ENCODE measurements at regions not wholly inside any gene's neighbourhood (a gene's known extent, or its start where the extent isn't known, plus 50 kb on each side); places are given as distances from the start of the nearest gene placed in this dataset.

DNA sequence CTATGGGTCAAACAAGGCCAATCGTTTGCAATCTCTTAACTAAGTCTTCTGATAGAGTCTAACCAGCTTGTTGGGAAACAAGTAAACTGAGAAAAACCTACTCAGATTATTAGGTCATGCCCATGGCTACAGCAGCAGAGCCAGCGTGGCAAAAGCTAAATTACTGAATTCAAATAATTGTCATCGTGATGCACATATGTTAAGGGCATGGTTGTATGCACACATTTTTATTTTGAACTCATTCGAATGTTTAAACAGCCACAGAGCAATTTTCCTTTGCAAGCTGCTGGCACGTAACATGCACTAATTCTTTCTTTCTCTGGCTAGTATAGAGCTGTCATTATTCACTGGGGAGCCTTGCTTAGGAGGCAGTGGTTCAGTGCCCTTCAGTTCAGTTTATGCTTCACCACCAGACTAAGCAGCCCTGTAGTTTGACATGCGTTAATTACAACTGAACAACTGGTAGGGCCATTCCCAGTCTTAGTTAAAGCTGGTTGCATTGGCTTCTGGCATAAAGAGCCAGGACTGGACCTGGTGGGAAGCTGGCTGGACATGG is 396.4 kb downstream of the METTL15 start:
- FAIRE-seq: no peak

DNA sequence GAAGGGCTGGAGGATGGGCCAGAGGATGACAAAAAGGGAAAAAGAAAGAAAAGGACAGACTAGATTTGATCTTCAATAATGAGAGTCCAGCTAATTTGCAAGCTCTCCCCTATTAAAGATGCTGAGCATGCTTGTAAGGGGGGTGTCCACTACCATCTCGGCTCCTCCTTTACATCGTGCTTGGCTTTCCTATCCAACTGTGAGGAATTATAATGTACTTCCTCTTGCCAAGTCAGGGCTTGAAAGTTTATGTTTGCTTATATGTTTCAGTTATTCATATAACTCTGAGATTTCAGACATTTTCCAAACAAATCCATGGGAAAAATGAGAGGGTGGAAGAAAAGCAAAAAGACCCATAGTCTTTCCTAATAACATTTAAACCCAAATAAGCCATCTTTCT is 387.1 kb downstream of the METTL15 start:
- DNase-seq (ENCODE audit: low spot score): no peak
- no peak for FAIRE-seq

More for the DNA sequence above, 396.4 kb downstream of the METTL15 start:
- no peak for DNase-seq (ENCODE audit: low spot score)

DNA sequence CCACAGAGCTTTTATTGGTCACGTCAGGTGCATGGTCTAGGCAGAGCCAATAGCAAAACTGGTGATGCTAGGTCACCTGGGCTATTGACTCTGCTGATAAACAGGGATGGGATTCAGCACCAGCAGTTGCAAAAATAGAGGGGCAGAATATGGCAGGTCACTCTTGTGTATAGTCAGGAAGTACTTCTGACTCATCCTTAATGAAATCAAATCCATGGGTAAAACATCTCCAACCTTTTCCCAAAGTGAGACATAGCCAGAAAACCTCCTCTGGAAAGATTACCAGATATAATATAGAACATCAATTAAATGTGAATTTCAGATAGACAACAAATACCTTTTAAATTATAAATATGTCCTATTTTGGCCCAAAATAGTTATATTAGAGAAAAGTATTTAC is 383.2 kb downstream of the METTL15 start:
- FAIRE-seq: no peak

DNA sequence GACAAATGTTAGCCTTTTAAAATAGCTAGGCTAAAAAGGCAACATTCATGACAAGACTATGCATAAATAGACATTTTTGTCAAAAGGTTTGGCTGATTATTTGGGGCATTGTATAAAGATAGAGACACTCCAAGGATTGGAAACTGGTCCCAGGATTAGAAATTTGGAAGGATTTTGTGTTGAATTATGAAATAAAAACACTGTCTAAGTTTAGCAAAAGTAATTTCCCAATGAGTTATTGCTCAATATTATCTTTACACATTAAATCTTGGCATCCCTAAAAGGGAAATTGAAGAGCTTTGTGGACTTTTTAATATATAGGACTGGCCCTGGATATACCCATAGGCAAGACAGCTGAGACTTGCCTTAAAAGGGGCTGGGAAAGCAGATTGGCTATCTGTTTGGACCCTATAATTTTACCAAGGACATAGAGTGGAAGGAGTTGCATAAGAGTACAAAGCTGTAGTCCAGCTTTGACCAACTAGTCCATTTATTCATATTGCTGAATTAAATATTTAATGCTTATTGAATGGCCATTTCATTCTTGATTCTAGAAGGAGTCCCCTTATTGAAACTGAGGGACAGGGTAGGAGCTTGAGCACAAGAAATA is 382.7 kb downstream of the METTL15 start:
- FAIRE-seq: no peak
- no peak for DNase-seq (ENCODE audit: low spot score)

More for the DNA sequence above, 383.2 kb downstream of the METTL15 start:
- no peak for DNase-seq (ENCODE audit: low spot score)

DNA sequence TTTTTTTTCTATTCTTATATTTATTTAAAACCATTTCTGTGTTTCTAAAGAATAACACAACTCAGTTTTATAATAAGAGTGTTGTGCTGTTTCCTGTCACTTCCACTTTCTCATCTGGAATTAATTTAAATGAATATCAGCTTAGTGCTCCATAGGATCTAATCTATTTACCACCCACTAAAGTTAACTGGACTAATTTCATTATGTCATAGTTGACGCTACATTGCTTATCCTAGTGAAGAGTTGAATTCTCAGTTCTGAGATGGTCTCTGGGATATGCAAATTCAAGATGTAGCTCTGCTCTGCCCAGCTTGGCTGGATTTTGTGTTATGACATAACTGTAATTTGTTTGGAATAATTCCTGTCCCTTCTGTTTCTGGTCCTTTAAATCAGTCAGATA is 380.1 kb downstream of the METTL15 start:
- FAIRE-seq: no peak
- DNase-seq (ENCODE audit: low spot score): no peak

DNA sequence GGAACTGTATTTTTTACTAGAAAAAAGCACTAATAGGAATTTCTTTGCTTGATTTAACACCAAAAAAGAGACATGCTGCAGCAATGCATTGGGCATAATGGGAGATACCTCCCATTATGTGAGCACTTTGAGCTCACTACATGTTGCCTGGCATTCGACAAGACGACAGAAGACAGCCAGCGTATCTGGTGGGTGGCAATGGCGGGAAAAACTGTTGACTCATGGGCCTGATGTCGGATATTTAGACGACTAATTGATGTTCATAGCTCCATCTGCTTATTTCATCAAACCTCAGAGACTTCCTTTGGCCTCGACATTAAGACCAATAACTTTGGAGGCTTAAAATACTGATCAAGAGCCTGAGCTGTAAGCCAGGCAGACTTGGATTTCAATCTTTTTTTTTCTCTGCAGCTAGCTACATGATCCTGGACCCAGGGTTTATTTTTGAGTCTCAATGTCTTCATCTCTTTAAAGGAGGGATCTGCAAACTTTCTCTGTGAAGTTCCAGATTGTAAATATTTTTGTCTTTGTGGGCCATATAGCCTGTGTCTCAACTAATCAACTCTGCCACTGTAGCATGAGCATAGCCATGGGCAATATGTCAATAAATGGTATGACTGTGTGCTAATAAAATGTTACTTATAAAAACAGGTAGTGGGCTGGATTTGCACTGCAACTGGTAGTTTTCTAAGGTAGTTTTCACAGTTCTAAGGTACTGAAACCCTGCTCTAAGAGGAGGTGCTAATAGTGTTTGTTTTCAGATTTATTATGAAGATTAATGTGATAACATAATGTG is 375.1 kb downstream of the METTL15 start:
- no peak for FAIRE-seq
- no peak for DNase-seq (ENCODE audit: low spot score)

DNA sequence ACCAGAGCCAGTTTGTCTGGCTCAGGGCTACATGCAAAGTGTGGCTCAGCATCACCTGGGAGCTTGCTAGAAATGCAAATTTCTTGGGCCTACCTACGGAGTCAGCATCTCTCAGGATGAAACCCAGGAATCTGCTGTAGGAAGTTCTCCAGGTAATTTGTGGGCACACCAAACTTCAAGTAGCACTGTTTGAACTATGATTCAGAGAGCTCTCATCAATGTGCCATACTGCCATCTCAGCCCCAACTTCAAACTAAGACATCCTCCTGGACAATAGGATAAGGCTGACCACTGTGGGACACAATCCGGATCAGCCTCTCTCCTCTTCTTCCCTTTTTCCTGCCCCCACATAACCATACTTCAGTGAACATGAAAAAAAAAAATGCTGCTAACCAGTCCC is 374.5 kb downstream of the METTL15 start:
- FAIRE-seq (no peak), DNase-seq (ENCODE audit: low spot score) (no peak)

DNA sequence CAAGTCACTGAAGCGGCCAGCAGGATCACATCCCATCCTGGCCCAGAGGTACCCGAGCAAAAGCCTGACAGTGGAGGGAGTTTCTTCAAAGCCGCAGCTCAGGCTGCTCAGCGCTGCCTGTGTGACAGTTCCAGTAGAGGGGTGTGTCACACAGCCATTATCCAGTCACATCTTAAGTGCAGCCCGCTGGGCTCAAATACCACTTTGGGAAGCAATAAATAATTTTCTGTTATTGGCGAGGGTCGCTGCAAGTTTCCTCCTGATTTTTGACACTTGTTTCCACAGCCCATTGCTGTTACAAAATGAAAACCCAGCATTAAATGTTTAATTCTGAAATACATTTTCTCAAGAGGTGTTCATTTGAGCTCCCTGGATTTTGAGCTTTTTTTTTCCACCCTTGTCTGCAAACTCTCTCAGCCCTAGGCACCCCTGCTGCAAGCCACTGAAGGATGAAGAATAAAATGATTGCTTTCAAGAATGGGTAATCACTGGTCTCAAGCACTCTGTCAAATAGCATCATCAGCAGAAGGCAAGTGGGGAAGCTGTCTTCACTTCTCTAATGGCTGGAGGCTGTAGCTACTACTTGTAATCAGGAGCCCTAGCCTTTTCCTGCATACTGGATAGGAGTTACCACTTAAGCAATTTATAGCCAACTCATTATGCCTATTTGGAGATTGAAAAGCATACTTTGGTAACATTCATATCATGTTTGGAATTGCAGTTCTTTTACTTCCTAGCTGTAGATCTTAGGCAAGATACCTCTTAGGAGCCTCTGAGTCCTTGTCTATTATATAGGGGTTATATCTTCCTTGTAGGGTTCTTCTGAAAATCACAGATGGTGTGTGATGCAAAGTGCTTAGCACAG is 373.7 kb downstream of the METTL15 start:
- no peak for FAIRE-seq
- DNase-seq (ENCODE audit: low spot score): no peak

DNA sequence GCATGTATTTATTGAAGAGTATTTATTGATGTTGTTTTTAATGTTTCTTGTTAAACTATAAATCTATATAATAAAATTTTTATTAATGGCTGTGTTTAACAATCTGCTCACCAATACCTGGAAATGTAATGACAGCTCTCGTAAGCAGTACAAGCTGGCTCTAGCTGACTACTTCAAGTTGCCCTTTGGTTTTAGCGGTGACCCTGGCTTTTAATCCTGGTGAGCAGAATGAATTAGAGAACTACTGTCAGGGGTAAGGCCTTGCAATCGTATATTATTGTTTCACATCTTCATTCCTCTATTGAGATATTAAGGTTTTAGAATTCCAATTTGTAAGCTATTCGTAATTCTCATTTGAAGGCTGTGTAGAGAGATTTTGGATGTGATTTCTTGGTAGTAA is 372.2 kb downstream of the METTL15 start:
- DNase-seq (ENCODE audit: low spot score) (no peak), FAIRE-seq (no peak)

DNA sequence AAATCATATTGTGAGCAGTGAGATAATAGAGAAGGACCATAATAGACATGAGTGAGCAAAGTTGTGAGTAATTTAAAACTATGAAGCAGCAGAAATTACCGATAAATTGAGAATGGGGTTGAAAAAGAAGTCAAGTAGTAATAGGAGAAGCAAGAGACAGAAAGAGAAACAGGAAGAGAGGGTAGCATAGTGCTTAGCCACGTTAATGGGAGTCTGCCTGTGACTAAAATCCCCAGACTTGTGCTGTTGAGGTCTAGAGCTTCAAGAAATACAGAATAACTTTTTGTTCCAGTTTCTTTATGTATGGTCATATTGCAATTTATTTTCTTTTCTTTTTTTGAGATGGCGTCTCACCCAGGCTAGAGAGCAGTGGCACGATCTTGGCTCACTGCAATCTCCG is 368.7 kb downstream of the METTL15 start:
- no peak for FAIRE-seq
- DNase-seq (ENCODE audit: low spot score): no peak

DNA sequence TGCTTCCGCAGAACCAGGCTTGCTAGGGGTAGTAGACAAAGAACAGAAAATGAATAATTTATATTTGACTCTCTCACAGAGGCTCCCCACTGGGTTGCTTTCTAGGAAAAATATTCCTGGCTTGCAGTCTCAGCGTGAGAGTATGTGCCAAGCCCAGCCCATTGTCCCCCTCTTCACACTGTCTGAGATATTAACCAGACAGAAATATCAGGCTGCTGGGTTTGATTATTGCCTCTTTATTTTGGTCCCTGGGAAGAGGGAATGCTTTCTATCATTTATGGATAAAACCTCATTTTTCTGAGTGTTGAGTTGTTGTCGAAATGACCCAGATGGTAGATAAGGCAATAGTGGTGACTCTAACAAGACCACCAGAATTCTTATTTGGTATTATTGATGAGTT is 367.9 kb downstream of the METTL15 start:
- FAIRE-seq: no peak
- DNase-seq (ENCODE audit: low spot score): no peak

DNA sequence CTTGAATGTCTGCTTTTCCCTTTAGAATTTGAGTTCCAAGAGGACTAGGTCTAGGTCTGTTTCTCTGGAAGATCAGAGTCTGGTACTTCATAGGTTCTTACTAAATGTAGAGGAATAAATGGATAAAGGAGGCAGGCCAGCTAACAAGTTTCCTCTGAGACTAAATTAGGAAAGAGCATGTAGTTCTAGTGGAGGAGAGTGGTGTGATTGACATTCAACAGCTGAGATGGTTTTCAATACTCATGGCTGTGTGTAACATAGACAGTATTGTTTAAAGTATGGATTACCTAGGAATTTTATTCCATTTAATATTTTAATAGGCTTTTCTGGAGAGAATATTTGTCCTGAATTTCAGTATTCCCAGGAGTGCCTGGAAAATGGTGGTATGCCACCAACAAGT is 364.7 kb downstream of the METTL15 start:
- FAIRE-seq: no peak

DNA sequence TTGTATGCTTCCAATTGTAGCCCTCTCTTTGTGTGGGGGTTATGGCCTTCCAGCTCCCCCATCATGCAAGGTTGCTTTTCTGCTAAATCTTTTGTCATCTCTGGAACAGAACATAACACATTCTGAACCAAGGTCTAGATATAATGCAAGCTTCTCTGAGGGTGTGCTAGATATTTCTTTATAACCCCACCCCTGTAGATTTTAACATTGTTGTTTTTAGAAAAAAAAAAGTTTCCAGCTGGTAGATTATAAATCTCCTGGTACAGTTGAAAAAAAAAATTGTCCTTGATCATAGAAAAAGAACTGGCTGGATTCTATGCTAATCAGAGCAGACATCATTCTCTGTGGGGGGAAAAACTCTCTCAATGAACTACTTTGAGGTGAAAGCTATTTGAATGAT is 363.3 kb downstream of the METTL15 start:
- FAIRE-seq (no peak), DNase-seq (ENCODE audit: low spot score) (no peak)

More for the DNA sequence above, 364.7 kb downstream of the METTL15 start:
- no peak for DNase-seq (ENCODE audit: low spot score)

DNA sequence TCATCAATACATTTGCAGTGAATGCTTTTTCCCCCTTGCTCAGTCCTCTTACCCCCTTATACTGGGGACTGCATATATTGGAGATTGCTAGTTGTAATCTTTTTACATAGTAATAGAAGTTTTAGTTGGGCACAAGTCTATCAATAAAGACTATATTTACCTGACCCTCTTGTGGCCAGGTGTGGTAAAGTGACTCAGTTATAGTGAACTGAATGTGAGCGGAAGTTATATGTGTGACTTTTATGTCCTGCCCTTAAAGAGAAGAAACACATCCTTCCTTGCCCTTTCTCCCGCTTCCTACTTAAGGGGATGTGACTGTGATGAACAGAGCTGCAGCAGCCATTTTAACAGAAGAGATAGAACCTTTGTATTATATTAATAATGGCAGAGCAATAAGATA is 362.0 kb downstream of the METTL15 start:
- FAIRE-seq: no peak

DNA sequence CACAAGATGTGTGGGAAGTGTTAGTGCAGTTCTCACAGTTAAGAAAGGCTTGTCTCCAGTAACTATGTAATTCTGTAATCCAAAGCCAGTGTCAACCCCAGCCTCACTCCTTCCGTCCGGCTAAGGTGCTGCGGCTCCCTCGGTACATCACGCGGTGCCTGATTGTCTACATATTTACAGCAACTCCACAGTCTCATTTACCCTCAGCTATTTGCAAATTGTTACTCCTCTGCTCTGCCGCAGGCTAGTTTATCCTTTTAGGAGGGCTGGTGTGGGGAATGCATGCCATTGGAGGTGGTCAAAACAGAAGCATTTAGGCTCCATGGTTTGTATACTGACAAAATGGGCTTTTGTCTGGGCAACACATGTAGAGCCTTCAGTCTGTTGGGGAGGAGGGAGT is 358.3 kb downstream of the METTL15 start:
- FAIRE-seq (no peak), DNase-seq (ENCODE audit: low spot score) (no peak)

More for the DNA sequence above, 362.0 kb downstream of the METTL15 start:
- no peak for DNase-seq (ENCODE audit: low spot score)

DNA sequence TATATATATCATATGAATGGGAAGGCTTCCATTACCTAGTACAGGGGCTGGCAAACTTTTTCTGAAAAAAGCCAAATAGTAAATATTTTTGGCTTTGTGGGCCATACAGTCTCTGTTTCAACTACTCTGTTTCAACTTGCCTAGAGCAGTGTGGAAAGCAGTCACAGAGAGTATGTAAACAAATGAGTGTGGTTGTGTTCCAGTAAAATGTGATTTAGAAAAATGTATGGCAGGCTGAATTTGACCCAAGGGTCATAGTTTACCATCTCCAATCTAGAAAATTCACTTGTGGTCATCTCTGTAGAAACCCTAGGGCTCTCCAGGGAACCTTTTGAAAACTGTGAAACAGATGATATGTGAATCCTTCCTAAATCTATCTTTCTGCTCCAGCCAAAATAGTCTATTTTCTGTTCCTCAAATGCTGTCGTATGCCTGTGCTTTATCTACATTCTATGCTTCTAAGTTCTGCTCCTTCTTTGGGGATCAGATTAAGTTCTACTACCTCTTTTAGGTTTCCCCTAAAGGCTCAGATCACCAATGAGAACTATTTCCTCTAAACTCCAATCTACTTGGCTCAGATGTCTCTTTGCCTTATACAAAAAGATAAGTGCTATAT is 356.2 kb downstream of the METTL15 start:
- no peak for DNase-seq (ENCODE audit: low spot score)
- FAIRE-seq: no peak

DNA sequence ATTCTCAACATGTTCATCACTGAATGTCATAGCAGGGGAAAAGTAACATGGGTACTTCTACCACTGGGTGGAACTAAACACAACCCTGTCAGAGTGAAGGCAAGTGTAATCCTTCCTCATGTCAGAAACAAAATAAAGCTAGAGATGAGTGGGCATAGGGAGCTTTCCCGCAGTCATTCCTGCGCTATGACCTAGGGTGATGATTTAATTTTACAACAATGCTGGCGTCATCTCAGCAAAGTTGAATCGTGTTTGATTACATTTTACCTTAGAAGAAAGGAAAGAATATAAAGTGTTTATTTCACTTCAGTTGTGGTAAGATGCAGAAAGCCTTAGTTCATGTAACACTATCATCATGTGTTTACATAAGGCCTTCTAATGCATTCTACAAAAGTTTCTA is 355.6 kb downstream of the METTL15 start:
- DNase-seq (ENCODE audit: low spot score) (no peak), FAIRE-seq (no peak)

DNA sequence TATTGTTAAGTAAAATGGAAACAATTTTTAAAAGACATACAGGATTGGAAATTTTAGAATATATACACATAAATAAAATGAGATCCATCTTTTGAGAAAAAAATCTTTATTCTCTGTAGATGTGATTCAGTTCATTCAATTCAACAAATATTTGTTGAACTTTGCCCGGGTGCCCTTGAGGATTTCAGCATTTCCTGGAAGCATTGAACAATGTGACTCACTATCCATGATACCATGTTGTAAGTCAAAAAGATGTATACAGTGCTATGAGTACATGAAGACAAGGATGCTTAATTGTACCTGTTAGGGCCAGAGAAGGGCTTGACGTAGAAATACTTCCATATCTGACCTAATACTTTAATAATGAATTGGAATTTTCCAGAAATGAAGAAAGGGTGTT is 353.7 kb downstream of the METTL15 start:
- FAIRE-seq (no peak), DNase-seq (ENCODE audit: low spot score) (no peak)

DNA sequence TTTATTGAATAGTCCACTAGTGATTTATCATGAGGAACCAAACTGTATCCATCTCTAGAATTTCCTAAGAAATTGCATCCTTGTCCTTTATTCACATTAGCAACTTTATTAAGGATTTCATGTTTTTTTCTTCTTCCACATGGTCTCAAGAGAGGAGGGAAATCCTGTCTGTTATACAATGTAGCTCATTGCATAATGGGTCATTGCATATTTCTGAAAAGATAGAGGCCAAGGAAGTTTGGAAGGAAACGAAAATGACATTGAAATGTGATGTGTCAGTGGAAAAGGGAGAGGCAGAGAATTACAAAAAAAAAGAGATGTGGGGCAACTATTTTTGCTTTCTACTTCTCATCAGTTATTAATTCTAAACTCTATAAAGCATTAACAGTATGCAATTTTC is 353.1 kb downstream of the METTL15 start:
- DNase-seq (ENCODE audit: low spot score): no peak
- no peak for FAIRE-seq

DNA sequence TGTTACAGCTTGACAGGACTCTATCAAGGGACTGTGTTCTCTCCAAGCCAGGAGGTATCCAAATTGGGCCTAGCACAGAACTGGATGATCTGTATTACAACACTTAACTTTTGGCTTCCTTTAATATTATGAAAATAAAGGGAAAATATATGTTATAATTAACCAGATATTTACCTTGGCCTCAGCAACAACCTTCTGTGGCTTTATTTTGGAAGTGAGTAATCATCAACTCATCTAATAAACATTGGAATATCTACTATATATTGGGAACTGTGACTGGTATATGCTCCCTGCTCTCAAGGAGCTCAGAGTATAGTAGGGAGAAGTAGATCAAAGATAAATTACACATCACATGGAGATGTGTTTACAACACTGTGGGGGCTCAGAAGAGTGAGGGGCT is 352.2 kb downstream of the METTL15 start:
- no peak for DNase-seq (ENCODE audit: low spot score)
- FAIRE-seq: no peak

DNA sequence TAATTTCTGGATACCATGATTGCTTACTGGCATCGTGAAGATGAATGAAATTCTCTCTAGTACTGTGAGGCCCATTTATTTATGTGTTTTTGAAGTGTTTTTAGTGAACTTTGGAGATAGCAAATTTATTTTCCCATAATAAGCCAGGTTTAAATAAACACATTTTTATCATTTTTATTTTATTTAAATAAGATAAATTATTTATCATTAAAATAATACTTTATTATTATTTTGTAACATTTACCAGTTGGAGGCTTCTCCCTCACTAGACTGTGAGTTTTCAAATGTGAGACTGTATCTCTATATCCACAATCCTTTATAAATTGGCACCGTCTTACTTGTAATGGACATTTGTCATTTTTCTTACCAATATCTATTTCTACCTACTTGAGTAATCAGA is 351.7 kb downstream of the METTL15 start:
- FAIRE-seq (no peak), DNase-seq (ENCODE audit: low spot score) (no peak)
